ENCODE measurements at regions not wholly inside any gene's neighbourhood (a gene's known extent, or its start where the extent isn't known, plus 50 kb on each side); places are given as distances from the start of the nearest gene placed in this dataset.

- intact Hi-C loops (cut with micrococcal nuclease) = no loop called here
- no TSS peak for BruUV-seq (replicated peaks)
These were observed 198.0 kb upstream of the MPHOSPH6 start for GRCh38 chr16:82368041-82368440.

GRCh38 chr16:82366462-82366861 is 196.4 kb upstream of the MPHOSPH6 start:
- peaks cover 0 to 4% of the 10 kb centered on the region in 2 experiments for H3K27me3 ChIP-seq (ENCODE audit: control insufficient read depth in 2 of 2, insufficient read depth in 2 of 2, low read length in 2 of 2)
- DNase-seq (ENCODE audit: low read depth, low spot score) = no peak
- H3K4me2 ChIP-seq (ENCODE audit: insufficient read depth, low read length) = no peak overlapping the region
- H3K4me3 ChIP-seq (replicated peaks in 1 of 3; ENCODE audit: insufficient read depth in 1 of 3, low read depth in 1 of 3, low read length in 3 of 3) = no peak overlapping the region
- H3K9me1 ChIP-seq (replicated peaks; ENCODE audit: control insufficient read depth, extremely low read depth, insufficient read depth, low read length) = no peaks in the 10 kb centered on the region
- BruUV-seq (replicated peaks) = no TSS peak
- H3K27ac ChIP-seq (ENCODE audit: insufficient read depth, low read depth, low read length) = no peak overlapping the region
- no peak overlapping the region for H3K9ac ChIP-seq (replicated peaks; ENCODE audit: extremely low read depth, insufficient read depth, low read length)
- FAIRE-seq = no peak
- dilution Hi-C loops (cut with MboI; ENCODE audit: extremely low pct_ligation_motif_present, low sequenced_read_pairs) = no loop called here
- TF ChIP-seq EZH2 (IDR thresholded peaks at IDR 0.05; ENCODE audit: borderline replicate concordance, low read depth, low read length, severe bottlenecking) (no peak), POLR2AphosphoS5 (IDR thresholded peaks at IDR 0.05; ENCODE audit: insufficient read depth, low read depth, low read length) (no peak), MYC (IDR thresholded peaks at IDR 0.05; ENCODE audit: low read depth, low read length) (no peak), JUN (IDR thresholded peaks at IDR 0.05; ENCODE audit: borderline replicate concordance, insufficient read depth, insufficient read length, low read depth) (no peak), CTCF (IDR thresholded peaks at IDR 0.05; ENCODE audit: extremely low read depth in 1 of 2, insufficient read depth in 1 of 2, low read depth in 1 of 2, low read length in 2 of 2) (no peak), FOS (IDR thresholded peaks at IDR 0.05; ENCODE audit: borderline replicate concordance, insufficient read depth, low read length) (no peak), GATA2 (IDR thresholded peaks at IDR 0.05; ENCODE audit: insufficient read depth, insufficient read length, low read depth, low read length) (no peak), POLR2A (IDR thresholded peaks at IDR 0.05; ENCODE audit: low read depth, low read length) (no peak)
- TF ChIP-seq, protein P1, sequence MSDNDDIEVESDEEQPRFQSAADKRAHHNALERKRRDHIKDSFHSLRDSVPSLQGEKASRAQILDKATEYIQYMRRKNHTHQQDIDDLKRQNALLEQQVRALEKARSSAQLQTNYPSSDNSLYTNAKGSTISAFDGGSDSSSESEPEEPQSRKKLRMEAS (IDR thresholded peaks at IDR 0.05; ENCODE audit: insufficient read depth, insufficient read length) = no peak
- H3K79me2 ChIP-seq (ENCODE audit: control insufficient read depth, insufficient read depth, low read length) = no peaks in the 10 kb centered on the region
- CTCF ChIA-PET = interaction anchor here (1.1 to 1.6 kb wide), 3 partner anchors 18 to 1081 kb away, joined by 3 to 4 read pairs (median 4); no protein-coding TSS in a partner anchor
- no peaks in the 10 kb centered on the region for H3K36me3 ChIP-seq (ENCODE audit: control insufficient read depth in 2 of 2, extremely low read depth in 1 of 2, insufficient read depth in 2 of 2, low read length in 2 of 2)
- no peak overlapping the region for H2AFZ ChIP-seq (ENCODE audit: low read depth, low read length)
- intact Hi-C loops (cut with micrococcal nuclease) = no loop called here
- no peaks in the 10 kb centered on the region for H3K4me1 ChIP-seq (ENCODE audit: control insufficient read depth, extremely low read depth, insufficient read depth, low read length)
- no peaks in the 10 kb centered on the region for H4K20me1 ChIP-seq (replicated peaks; ENCODE audit: control insufficient read depth, extremely low read depth, insufficient read depth, low read length)
- H3K9me3 ChIP-seq (replicated peaks; ENCODE audit: control insufficient read depth, insufficient read depth, low read length) = no peaks in the 10 kb centered on the region
- POLR2A ChIA-PET = no interaction called here

More at GRCh38 chr16:82368041-82368440, 198.0 kb upstream of the MPHOSPH6 start:
- H3K9me3 ChIP-seq (replicated peaks; ENCODE audit: control insufficient read depth, insufficient read depth, low read length) = no peaks in the 10 kb centered on the region
- CTCF ChIA-PET = interaction anchor here (0.8 to 1.0 kb wide), 3 partner anchors 107 to 847 kb away, joined by 3 to 8 read pairs (median 3); no protein-coding TSS in a partner anchor
- DNase-seq (ENCODE audit: low read depth, low spot score) (peak; percentile 36), FAIRE-seq (peak; percentile 15)
- no peak overlapping the region for H3K4me3 ChIP-seq (replicated peaks in 1 of 3; ENCODE audit: insufficient read depth in 1 of 3, low read depth in 1 of 3, low read length in 3 of 3)
- H3K9ac ChIP-seq (replicated peaks; ENCODE audit: extremely low read depth, insufficient read depth, low read length) = no peak overlapping the region
- no peaks in the 10 kb centered on the region for H3K9me1 ChIP-seq (replicated peaks; ENCODE audit: control insufficient read depth, extremely low read depth, insufficient read depth, low read length)
- H2AFZ ChIP-seq (ENCODE audit: low read depth, low read length) = no peak overlapping the region
- H3K79me2 ChIP-seq (ENCODE audit: control insufficient read depth, insufficient read depth, low read length) = no peaks in the 10 kb centered on the region
- H3K27ac ChIP-seq (ENCODE audit: insufficient read depth, low read depth, low read length) = no peak overlapping the region
- H3K4me2 ChIP-seq (ENCODE audit: insufficient read depth, low read length) = no peak overlapping the region
- no peak for TF ChIP-seq POLR2AphosphoS5 (IDR thresholded peaks at IDR 0.05; ENCODE audit: insufficient read depth, low read depth, low read length)
- peak; percentile 15 to 34 for TF ChIP-seq CTCF (IDR thresholded peaks at IDR 0.05; ENCODE audit: extremely low read depth in 1 of 2, insufficient read depth in 1 of 2, low read depth in 1 of 2, low read length in 2 of 2)
- H3K4me1 ChIP-seq (ENCODE audit: control insufficient read depth, extremely low read depth, insufficient read depth, low read length) = no peaks in the 10 kb centered on the region
- POLR2A ChIA-PET = no interaction called here
- no peaks in the 10 kb centered on the region for H3K36me3 ChIP-seq (ENCODE audit: control insufficient read depth in 2 of 2, extremely low read depth in 1 of 2, insufficient read depth in 2 of 2, low read length in 2 of 2)
- H4K20me1 ChIP-seq (replicated peaks; ENCODE audit: control insufficient read depth, extremely low read depth, insufficient read depth, low read length) = no peaks in the 10 kb centered on the region
- peaks cover 0 to 4% of the 10 kb centered on the region in 2 experiments for H3K27me3 ChIP-seq (ENCODE audit: control insufficient read depth in 2 of 2, insufficient read depth in 2 of 2, low read length in 2 of 2)
- dilution Hi-C loops (cut with MboI; ENCODE audit: extremely low pct_ligation_motif_present, low sequenced_read_pairs) = no loop called here

All from endothelial cell of umbilical vein (primary cell).